Motor neuron (in vitro differentiated cells): ENCODE measurements at regions not wholly inside any gene's neighbourhood (a gene's known extent, or its start where the extent isn't known, plus 50 kb on each side); places are given as distances from the start of the nearest gene placed in this dataset.

ENCODE experiments used
- ATAC-seq, 8 experiments: fragments of 200-7000 bp; cut with Tn5 transposase; replicated peaks in 6 of 8; 2 replicates each; pipeline ENCODE4 v1.8.0; 2021; ENCODE audit warnings: mild to moderate bottlenecking in 8 of 8, moderate library complexity in 8 of 8
- H3K27ac ChIP-seq, 2 donors: fragments of 250-450 bp; sonication (Bioruptor Pico); 2 replicates each; pipeline ENCODE4 v1.9.0; 2021; ENCODE audit warnings: antibody characterized with exemption in 2 of 2, mild to moderate bottlenecking in 2 of 2, moderate library complexity in 1 of 2
- H3K4me1 ChIP-seq, 2 donors: fragments of 250-450 bp; sonication (Bioruptor Pico); replicated peaks in 1 of 2; 2 replicates each; pipeline ENCODE4 v1.6.1; 2021; ENCODE audit warnings: antibody characterized with exemption in 2 of 2, mild to moderate bottlenecking in 2 of 2, moderate library complexity in 1 of 2
- H3K4me3 ChIP-seq, 5 donors: fragments of 250-450 bp; sonication (Bioruptor Pico); 2 replicates each; pipeline ENCODE4 v1.9.0; 2021; ENCODE audit warnings: antibody characterized with exemption in 5 of 5, mild to moderate bottlenecking in 5 of 5, moderate library complexity in 4 of 5
- WGBS, 10 experiments: fragments of 450-650 bp; shearing (Covaris generic); methylation state at CpG; one replicate each; pipeline ENCODE4 v1.0.0; 2022; 5-methylcytosine and 5-hydroxymethylcytosine counted together
- in situ Hi-C, 9 experiments: fragments of 400-800 bp; cut with MboI; loops; one replicate each; pipeline ENCODE4 v1.15.0; 2021; ENCODE audit warnings: low sequenced_read_pairs in 9 of 9, low pct_unique_long_range_greater_than_20kb in 2 of 9; ENCODE audit not compliant: unreplicated experiment in 9 of 9

DNA sequence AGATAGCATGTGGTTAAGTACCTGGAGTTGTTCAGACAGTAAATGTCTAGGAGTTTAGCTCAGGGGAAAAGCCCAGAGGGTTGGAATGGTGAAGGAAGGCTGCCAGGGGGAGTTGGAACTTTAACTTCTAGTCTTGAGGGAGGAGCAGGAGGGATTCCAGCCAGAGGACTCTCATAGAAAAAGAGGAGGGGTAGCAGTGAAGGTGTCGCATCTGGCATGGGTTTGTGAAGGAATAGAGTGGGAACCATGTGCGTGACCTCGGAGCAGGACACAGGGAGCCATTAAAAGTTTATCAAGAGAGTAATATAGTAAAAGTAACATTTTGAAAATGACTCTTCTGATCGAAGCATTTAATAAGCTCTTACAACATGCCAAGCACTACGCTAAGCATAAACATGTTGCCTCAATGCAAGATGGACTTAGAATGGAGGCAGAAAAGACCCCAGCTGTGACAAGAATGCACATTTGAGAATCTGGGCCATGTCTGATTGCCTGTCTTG, 632.4 kb upstream of the CAMK1G start:
- in situ Hi-C loops, result no loop called here
- ATAC-seq, result no peak
- 29 to 94% (median 87%) methylated on average over 1 to 5 of the region's 5 CpGs; no CpG with 5 or more reads in 1 of the 10 experiments for WGBS, 10 experiments
- Histone ChIP-seq H3K4me1 (no peaks in the 10 kb centered on the region), H3K27ac (no peak overlapping the region), H3K4me3 (no peak overlapping the region)

DNA sequence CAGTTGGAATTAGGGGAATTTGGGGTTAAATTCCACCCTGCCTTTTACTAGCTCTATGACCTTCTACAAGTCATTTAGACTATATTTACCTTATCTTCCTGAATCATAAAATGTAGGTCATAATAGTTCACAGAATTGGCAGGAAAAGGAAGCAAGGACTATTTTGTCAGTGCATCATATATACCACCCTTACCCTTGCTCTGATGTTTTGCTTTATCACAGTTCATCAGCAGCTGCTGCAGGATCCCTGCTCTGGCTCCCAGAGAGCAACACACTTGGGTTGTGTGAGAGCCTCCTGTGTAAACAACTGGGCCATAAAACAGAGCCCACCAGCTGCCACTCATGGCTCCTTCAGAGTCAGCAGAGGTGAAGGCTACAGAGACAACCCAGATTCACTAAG, 631.6 kb upstream of the CAMK1G start:
- ATAC-seq, result peak in 2 of 8 experiments; percentile 19 to 63
- Histone ChIP-seq H3K27ac (no peak overlapping the region), H3K4me3 (no peak overlapping the region), H3K4me1 (no peaks in the 10 kb centered on the region)
- in situ Hi-C loops, result no loop called here

DNA sequence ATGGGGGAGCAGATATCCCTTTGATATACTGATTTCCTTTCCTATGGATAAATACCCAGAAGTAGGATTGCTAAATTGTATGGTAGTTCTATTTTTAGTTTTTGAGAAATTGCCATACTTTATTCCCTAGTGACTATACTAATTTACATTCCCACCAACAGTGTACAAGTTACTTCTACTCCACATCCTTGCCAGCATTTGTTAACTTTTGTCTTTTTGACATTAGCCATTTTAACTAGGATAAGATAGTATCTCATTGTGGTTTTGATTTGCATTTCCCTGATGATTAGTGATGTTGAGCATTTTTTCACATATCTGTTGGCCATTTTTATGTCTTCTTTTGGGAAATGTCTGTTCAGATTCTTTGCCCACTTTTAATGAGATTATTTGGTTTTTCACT, 620.6 kb upstream of the CAMK1G start:
- Histone ChIP-seq H3K4me3 (no peak overlapping the region), H3K27ac (no peak overlapping the region), H3K4me1 (no peaks in the 10 kb centered on the region)
- ATAC-seq, result no peak
- in situ Hi-C loops, result no loop called here

DNA sequence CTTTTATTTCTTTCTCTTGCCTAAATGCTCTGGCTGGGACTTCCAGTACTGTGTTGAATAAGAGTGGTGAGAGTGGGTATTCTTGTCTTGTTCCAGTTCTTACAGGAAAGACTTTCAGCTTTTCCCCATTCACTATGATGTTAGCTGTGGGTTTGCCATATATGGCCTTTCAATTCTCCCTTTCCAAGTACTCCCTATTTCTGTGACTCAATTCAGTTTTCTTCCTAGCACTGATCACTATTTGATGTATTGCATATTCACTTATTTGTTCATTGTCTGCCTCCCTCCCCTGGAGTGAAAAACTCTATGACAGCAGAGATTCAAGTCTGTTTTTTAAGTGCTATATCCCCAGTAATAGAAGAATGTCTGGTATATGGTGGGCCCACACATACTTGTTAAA, 618.2 kb upstream of the CAMK1G start:
- Histone ChIP-seq H3K27ac (no peak overlapping the region), H3K4me1 (no peaks in the 10 kb centered on the region), H3K4me3 (no peak overlapping the region)
- ATAC-seq, result peak in 1 of 8 experiments; percentile 50
- in situ Hi-C loops, result no loop called here

DNA sequence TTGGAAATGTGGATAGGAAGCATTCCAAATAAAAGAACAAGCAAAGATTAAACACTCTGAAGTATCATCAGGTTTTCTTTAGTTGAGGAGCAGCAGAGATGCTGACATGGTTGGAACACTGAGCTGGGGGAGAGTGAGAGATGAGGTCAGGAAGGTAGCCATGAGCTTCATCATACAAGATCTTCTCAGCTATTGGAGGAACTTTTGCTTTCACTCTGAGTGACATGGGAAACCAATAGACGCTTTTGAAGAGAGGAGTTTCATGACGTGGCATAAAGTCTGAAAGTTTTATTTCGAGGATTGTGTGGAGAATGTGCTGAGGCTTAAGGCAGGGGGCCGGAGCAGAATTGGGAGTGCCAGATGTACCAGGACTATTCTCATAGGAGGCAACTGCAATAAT, 616.2 kb upstream of the CAMK1G start:
- Histone ChIP-seq H3K27ac (no peak overlapping the region), H3K4me3 (no peak overlapping the region), H3K4me1 (no peaks in the 10 kb centered on the region)
- ATAC-seq, result no peak
- in situ Hi-C loops, result no loop called here
- WGBS, 10 experiments, result 21 to 100% (median 87%) methylated on average over 1 to 4 of the region's 4 CpGs; no CpG with 5 or more reads in 2 of the 10 experiments

DNA sequence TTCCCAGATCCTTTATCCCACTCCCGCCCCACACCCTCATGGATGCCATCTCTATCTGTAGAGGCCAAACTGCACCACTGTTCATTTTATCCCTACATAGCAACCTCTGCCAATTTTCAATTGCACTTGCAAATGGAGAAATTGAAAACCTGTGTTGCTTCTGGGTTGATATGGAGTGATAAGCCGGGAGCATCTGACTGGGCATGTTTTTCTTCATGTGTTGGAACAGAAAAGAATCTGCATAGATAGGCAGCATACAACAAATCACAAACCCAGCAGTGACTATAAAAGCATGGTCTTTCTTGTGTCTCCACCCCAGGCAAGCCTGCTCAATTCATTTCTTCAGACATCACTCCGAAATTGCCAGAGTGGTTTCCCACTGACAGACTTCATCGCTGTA, 608.8 kb upstream of the CAMK1G start:
- H3K27ac ChIP-seq, result no peak overlapping the region
- in situ Hi-C loops, result no loop called here
- 0 to 100% (median 96%) methylated on average over 1 to 4 of the region's 4 CpGs; no CpG with 5 or more reads in 2 of the 10 experiments for WGBS, 10 experiments
- no peaks in the 10 kb centered on the region for H3K4me1 ChIP-seq
- ATAC-seq, result no peak
- H3K4me3 ChIP-seq, result no peak overlapping the region

DNA sequence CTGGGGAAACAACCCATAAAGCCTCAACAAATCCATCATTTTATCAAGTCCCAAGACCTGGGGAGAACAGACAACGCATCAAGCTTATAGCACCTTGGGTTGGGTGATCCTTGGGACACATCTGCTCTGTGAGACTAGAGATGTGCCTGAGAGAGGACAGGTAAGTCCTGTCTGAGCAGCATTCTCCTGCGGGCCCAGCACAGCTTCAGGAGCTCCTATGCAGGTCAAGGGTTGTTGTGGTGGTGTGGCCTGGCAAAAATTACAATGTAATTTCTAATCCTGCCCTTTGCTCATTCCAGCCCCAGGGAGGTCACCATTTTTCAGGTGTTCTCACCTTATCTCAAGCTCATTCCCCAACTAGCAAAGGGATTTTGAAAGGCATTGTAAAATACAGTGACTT, 608.1 kb upstream of the CAMK1G start:
- Histone ChIP-seq H3K4me1 (no peaks in the 10 kb centered on the region), H3K4me3 (no peak overlapping the region), H3K27ac (no peak overlapping the region)
- ATAC-seq, result no peak
- in situ Hi-C loops, result no loop called here
- 50 to 80% (median 70%) methylated on average over 1 to 2 of the region's 2 CpGs; no CpG with 5 or more reads in 7 of the 10 experiments for WGBS, 10 experiments

DNA sequence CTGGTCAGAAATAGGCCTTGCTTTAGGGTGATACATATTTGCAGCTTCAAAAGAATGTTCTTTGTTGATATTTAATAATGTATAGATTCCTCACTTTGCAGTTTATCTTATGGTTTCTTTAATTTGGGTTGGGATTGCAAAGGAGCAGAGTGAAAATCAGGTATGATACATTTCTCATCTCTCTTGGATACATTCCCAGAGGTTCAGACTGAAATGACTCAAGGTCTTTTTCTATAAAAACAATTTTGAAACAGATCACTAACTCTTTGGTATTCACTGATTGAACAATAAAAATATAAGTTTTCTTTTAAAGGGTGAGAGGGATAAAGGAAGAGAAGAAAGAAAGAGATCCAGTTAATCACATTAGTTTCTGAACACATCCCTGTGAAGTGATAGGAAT, 606.5 kb upstream of the CAMK1G start:
- in situ Hi-C loops, result no loop called here
- ATAC-seq, result no peak
- no peak overlapping the region for H3K27ac ChIP-seq
- H3K4me3 ChIP-seq, result no peak overlapping the region
- H3K4me1 ChIP-seq, result no peaks in the 10 kb centered on the region

DNA sequence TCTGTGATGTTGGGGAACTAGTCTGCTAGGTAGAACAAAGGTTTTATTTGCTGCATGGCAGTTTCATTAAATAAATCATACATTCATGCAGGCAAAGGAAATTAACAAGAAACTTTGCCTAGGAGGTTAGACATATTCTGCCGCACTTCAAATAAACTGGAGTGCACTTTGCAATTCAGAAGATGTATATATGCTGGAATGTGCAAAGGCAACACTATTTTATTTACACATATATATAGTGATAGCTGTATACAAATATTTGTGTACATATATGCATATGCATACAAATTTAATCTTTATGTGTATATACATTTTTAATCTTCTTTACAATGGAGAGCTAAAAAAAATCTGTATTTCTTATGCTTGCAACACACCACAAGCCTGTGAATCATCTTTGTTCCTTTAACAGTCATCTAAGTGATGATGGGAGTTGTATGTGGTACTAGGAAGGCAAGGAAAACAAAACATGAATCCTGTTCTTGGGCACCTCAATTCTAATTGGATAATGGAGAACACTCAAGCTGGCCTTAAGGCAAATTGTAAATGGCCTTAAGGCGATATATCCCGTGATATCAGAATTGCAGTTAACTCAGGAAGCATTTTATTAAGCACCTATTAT, 605.8 kb upstream of the CAMK1G start:
- no peaks in the 10 kb centered on the region for H3K4me1 ChIP-seq
- 0 to 100% (median 84%) methylated on average over 1 to 3 of the region's 3 CpGs for WGBS, 10 experiments
- H3K27ac ChIP-seq, result no peak overlapping the region
- ATAC-seq, result peak in 2 of 8 experiments; percentile 17 to 98
- in situ Hi-C loops, result no loop called here
- no peak overlapping the region for H3K4me3 ChIP-seq

DNA sequence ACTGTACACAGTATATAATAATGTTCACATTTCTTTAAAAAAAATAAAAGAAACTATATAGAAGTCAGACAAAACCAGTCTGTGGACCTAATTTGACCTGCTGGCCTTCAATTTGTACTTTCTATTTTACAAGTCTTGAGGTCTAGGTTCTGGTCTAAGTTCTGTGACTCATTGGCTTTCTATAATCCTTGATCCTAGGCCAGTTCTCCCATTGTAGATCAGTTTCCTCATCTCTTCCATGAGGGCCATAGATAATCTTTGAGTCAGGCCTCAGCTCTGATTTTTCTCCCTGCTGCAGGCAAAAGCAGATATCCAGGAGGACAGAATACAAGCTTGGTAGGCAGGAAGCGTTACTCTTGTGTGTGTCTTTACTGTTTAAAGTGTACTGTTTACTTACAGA, 603.7 kb upstream of the CAMK1G start:
- H3K4me1 ChIP-seq, result no peaks in the 10 kb centered on the region
- no peak overlapping the region for H3K4me3 ChIP-seq
- 40 to 100% (median 91%) methylated on average over 1 of the region's 1 CpG; no CpG with 5 or more reads in 5 of the 10 experiments for WGBS, 10 experiments
- in situ Hi-C loops, result no loop called here
- H3K27ac ChIP-seq, result no peak overlapping the region
- ATAC-seq, result no peak

DNA sequence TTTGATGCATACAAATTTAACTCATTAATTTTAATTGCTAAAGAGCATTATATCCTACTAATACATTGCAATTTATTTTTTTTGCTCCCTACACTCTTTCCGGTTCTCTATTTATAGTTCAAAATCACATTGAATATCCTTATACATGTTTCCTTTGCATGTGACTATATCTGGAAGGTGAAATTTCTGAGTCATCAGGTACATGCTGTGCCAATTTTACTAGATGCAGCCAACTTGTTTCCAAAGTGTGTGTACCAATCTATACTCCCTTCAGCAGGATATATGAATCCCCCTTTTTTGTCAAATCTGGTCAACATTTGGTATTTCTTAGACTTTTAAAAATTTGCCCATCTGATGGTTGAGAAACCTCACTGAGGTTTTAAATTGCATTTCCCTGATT, 602.9 kb upstream of the CAMK1G start:
- ATAC-seq, result no peak
- no peak overlapping the region for H3K27ac ChIP-seq
- in situ Hi-C loops, result no loop called here
- no peak overlapping the region for H3K4me3 ChIP-seq
- WGBS, 10 experiments, result 50 to 100% (median 94%) methylated on average over 1 of the region's 1 CpG
- no peaks in the 10 kb centered on the region for H3K4me1 ChIP-seq

DNA sequence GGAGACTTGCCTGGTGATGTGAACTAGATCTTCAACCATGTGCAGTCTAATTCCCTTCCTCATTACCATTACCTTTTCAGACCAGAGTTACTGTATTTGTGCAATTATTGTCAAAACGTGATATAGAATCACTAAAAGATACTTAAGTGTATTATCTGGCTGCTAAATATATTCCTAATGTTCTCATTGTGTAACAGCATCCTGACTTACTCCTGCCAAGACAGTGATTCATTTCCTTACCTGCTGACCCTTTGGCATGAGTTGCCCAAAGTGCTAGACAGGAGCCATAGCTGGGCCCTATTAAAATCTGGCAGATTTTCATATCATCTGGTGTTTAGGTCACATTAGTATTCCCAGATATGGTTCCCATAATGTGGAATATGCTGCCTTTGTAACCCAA, 598.3 kb upstream of the CAMK1G start:
- Histone ChIP-seq H3K4me3 (no peak overlapping the region), H3K4me1 (no peaks in the 10 kb centered on the region), H3K27ac (no peak overlapping the region)
- 0 to 100% (median 57%) methylated on average over 1 of the region's 1 CpG; no CpG with 5 or more reads in 1 of the 10 experiments for WGBS, 10 experiments
- in situ Hi-C loops, result no loop called here
- ATAC-seq, result no peak

DNA sequence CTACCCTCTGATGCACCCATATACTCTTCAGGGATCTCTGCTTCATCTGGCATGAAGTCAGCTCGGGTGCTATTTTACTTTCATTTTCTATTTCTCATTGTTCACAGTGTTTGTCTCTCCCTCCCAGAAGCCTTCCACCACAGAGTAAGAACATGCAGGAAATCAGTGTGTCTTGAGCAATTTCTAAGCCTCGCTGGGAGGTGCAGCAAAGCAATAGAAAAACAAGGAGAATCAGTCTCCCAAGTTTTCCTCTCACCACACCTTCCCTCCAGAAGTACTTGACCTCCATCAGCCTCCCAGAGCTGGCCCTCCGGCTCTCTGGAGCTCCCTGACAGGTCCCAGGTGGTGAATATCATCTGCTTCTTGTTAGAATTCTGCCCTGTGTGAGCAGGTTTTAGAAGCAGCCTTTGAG, 594.7 kb upstream of the CAMK1G start:
- peak in 7 of 8 experiments; percentile 32 to 84 (median 61) for ATAC-seq
- in situ Hi-C loops, result no loop called here
- Histone ChIP-seq H3K27ac (no peak overlapping the region), H3K4me3 (no peak overlapping the region), H3K4me1 (no peaks in the 10 kb centered on the region)
- 0 to 79% (median 61%) methylated on average over 1 to 3 of the region's 3 CpGs; no CpG with 5 or more reads in 1 of the 10 experiments for WGBS, 10 experiments

DNA sequence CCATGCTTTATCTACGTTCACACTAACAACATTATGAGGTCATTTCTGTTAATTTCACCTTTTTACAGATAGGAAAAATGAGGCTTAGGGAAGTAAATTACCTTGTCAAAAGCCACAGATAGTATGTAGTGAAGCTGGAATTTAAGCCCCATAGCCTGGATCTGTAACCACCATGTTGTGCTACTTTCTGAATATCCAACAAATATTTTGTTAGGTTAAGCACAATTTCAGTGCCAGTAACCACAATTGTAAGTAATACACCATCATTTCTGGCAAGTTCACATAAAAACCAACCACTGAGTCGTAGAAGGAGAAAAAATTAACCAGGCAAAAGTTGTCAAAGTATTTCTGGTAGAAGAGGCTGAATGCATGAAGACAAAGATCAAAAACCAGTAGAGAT, 593.1 kb upstream of the CAMK1G start:
- ATAC-seq, result no peak
- WGBS, 10 experiments, result 0 to 91% (median 67%) methylated on average over 1 to 2 of the region's 2 CpGs; no CpG with 5 or more reads in 1 of the 10 experiments
- in situ Hi-C loops, result no loop called here
- H3K4me3 ChIP-seq, result no peak overlapping the region
- H3K27ac ChIP-seq, result no peak overlapping the region
- H3K4me1 ChIP-seq, result no peaks in the 10 kb centered on the region
